ENCODE measurements at regions not wholly inside any gene's neighbourhood (a gene's known extent, or its start where the extent isn't known, plus 50 kb on each side); places are given as distances from the start of the nearest gene placed in this dataset.

DNA sequence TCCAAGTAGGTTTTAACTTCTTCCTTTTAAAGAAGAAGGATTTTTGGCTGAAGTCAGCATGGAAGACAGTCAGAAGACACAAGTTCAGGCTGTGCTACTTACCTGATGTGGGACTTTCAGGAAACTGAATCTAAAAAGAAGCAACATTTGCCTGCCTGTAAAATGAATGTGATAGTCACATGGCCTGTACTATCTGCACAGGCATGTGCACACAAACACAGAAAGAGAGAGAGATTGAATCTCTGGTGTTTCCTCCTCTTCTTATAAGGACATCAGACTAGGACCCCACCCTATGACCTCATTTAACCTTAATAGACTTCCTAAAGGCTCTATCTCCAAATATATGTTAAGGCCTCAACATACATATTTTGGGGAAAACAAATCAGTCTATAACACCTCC is 542.9 kb downstream of the PLPP3 start:
- TF ChIP-seq CTCF (IDR thresholded peaks at IDR 0.05) (no peak), POLR2A (IDR thresholded peaks at IDR 0.05) (no peak)
